ENCODE measurements at regions not wholly inside any gene's neighbourhood (a gene's known extent, or its start where the extent isn't known, plus 50 kb on each side); places are given as distances from the start of the nearest gene placed in this dataset.

DNA sequence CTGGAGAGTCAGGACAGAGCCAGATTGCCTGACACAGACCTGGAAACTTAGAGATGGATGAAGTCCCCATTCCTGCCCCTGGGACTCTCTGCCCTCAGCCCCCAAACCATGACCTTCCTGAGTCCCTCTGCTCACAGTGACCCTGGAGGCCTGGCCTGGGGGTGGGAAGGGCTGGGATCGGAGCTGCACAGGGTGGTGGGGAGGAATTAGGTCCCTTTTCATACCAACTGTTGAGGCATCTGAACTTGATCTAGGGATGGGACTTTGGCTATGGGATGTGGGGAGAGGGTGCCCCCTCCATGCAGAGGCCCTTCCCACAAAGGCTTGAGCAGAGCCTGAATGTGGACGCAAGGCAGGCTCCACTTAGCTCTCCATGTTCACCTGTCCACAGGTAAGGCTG, 144.1 kb downstream of the MRPL14 start:
- no peak for DNase-seq (ENCODE audit: low read depth in 2 of 2)

- DNase-seq (ENCODE audit: low read depth in 2 of 2): no peak
Observed at GRCh38 chr6:43982084-43982625, 145.1 kb downstream of the MRPL14 start.

DNA sequence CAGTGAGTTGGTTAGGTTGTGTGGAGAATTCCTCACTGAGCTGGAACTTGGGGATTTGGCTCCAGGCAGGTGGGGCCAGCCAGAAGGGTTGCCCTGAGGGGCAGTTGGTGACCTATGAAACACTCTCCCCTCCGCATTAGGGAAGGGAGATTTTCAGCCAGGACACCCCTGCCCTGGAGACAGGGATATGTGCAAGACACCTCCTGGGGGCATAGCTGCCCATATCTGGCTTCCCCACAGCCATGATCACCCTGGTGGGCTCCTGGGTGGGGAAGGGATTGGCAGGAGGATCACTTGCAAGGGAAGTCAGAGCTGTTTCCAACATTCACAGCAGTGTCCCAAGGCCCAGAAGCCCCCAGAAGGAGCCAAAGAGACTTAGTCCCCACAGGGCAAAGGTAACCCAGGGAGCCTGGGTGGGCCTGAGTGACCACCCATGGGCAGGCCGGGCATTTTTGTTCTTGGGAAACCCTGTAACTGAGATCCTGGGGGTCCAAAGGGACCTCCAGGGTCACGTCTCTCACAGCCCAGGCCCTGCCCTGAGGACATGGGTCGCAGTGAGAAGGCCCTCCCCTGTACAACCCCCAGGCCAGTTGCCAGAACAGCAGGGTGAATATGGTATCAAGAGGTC, 145.8 kb downstream of the MRPL14 start:
- no peak for DNase-seq (ENCODE audit: low read depth in 2 of 2)

DNA sequence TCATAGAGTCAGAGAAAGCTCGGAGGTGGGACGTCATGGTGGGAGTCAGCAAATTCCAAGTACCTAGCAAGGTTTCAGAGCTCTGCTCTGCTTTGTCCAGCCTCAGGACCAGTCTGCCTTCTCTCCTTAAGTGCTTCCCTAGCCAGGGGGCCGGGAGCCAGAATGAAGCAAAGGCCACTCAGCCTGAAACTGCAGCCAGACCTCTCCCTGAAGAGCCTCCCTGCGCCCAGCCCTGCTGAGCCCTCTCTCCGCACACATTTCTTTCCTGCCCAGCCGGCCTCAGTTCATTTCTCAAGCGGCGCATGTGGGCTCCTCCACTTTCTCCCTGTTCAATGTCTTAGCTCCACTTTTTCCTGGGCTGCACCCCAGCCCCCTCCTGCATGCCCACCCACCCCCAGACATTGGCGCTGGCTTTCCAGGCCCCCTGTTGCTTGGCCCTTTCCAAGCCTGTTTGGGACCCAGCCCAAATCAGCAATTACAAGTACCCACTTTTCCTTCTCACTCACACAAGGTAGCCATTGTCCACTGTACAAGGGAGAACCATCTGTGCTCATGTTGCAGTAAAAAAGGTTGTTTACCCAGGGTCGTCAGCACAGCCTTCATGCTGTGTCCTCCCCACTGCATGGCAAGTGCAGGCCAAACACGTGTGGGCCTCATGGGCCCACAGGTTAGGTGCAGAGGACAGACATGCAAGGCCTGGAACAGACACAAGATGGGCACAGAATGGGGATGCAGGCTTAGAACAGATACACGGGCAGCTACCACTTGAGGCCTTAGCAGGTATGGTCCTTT, 147.1 kb downstream of the MRPL14 start:
- DNase-seq (ENCODE audit: low read depth in 2 of 2): no peak

GRCh38 chr6:43979525-43979924, 147.7 kb downstream of the MRPL14 start:
- DNase-seq (ENCODE audit: low read depth in 2 of 2): no peak

DNA sequence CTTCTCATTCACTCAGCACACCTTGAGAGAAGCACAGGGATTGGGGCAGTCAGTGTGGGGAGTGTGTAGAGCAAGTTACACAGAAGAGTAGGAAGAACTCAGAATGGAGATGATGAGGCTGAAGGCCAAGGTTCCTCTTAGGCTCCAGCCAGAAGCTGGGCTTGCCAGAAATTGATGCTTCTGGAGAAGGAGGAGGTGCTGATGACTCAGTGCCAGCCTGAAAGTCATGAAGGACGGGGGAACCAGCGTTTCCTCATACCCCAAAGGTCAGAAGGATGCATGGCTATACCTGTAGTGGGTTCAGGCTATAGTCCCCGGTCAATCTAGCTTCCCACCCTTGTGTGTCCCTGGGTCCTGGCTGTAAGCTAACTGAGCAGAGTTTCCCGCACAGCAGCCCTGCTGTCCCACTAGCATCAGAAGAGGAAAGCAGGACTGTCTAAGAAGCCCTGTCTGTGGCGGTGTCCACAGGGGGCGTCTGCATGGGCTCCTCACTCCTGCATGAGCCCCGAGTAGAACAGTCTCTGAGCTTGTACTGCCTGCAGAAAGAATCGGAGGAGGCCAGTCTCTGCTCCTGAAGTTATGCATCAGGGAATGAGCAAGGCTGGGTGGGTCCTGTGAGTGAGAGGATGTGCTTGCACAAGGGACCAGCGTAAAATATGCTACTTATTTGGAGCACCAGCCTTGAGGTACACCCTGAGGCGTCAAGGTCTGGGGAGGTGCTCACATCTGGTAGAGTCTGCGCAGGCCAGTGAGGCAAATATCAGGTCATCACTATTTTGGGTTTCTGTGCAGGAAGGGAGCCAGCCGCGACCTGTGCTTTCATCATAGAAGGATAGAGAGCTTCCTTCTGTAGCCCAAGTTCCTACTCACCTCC, 148.5 kb downstream of the MRPL14 start:
- DNase-seq (ENCODE audit: low read depth in 2 of 2): no peak

- DNase-seq (ENCODE audit: low read depth in 2 of 2): no peak
Observed at GRCh38 chr6:43977404-43978111, 149.7 kb downstream of the MRPL14 start.

- DNase-seq (ENCODE audit: low read depth in 2 of 2): no peak
Observed at GRCh38 chr6:43976706-43977403, 150.4 kb downstream of the MRPL14 start.

- no peak for DNase-seq (ENCODE audit: low read depth in 2 of 2)
Observed at GRCh38 chr6:43974643-43975230, 152.5 kb downstream of the MRPL14 start.

DNA sequence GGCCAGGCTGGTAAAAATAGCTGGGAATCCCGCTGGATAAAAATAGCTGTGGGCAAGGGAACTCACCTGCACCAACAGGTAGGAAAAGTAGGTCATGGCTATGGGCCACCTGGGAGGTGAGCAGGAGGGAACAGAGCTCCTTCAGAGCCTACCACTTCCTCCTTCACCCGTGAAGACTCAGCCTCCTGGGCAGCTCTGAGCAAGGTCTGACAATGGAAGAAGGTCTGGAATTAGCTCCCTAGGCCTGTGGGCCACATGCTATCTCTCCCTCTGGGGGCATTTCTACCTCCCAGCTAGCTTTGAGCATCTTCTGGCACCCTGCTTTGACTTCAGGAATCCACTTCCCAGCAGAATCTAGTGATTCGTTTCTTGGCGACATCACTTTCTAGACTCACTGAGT, 153.9 kb downstream of the MRPL14 start:
- DNase-seq (ENCODE audit: low read depth in 2 of 2): no peak

- no peak for DNase-seq (ENCODE audit: low read depth in 2 of 2)
Observed at GRCh38 chr6:43972913-43973300, 154.3 kb downstream of the MRPL14 start.

DNA sequence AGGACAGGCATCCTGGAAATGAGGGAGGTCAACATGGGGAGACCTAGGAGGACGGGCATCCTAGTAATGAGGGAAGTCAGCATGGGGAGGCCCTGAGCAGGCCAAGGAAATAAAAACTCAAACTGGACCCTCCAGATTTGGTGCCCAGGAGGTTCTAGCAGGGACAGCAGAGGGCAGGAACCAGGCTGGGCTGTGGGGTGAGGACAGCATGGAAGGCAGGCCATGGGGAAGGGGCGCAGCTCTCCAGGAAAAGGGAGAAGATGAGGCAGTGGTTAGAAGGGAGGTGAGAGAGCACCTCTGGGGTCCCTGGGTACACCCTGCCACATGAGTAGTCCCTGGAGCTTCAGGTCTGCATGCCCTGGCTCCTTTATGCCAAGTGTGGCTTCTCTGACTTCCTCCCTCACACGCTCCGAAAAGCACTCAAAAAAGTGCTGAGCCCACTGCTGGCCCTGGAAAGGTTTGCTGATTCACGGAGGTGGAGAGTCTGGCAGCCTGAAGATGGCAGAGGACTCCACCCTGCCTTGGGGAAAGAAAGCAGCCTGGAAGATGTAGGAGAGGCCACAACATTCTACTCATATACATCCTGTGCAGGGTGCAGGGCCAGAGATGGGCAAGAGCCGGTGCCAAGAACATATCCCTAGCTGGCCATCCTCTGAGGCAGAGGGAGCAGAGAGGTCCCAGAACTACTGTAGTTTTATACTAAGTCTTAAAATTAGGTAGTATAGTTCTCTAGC, 154.9 kb downstream of the MRPL14 start:
- no peak for DNase-seq (ENCODE audit: low read depth in 2 of 2)

GRCh38 chr6:43971776-43972126, 155.5 kb downstream of the MRPL14 start:
- no peak for DNase-seq (ENCODE audit: low read depth in 2 of 2)

GRCh38 chr6:43970913-43971775, 156.1 kb downstream of the MRPL14 start:
- DNase-seq (ENCODE audit: low read depth in 2 of 2): no peak

DNA sequence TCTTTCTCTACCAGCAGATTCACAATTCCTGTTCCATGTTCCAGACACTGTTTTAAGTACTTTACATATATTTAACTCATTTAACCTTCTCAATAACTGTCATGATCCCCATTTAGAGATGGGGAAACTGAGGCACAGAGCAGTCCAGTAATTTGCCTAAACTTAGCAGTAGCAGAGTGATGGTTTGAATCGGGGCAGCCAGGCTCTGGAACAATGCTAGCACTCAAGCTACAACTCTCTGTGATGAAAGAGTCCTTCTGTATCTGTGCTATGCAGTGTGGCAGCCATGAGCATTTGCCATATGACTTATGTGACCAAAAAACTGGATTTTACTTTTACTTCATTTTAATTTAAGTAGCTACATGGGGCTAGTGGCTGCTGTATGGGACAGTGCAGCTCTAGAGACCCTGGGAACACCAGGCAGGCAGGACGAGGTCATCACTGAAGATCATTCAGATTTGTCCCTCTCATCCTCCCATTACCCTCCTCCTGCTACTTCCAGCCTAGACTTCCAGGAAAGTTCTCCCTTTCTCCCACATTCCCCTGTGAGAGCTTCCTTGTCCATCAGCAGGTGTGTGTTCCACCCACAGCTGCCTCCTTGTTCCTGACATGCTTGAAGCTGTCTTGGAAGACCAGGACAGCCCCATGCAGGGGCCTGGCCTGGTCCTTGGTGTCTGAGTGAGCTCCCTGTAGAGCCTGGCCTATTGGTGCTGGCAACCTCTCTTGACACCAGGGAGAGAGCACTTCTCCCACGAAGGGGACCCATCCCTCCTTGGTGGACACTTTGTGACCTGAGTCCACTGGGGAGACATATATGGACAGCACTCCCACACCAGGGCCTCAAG, 157.0 kb downstream of the MRPL14 start:
- DNase-seq (ENCODE audit: low read depth in 2 of 2): no peak

DNA sequence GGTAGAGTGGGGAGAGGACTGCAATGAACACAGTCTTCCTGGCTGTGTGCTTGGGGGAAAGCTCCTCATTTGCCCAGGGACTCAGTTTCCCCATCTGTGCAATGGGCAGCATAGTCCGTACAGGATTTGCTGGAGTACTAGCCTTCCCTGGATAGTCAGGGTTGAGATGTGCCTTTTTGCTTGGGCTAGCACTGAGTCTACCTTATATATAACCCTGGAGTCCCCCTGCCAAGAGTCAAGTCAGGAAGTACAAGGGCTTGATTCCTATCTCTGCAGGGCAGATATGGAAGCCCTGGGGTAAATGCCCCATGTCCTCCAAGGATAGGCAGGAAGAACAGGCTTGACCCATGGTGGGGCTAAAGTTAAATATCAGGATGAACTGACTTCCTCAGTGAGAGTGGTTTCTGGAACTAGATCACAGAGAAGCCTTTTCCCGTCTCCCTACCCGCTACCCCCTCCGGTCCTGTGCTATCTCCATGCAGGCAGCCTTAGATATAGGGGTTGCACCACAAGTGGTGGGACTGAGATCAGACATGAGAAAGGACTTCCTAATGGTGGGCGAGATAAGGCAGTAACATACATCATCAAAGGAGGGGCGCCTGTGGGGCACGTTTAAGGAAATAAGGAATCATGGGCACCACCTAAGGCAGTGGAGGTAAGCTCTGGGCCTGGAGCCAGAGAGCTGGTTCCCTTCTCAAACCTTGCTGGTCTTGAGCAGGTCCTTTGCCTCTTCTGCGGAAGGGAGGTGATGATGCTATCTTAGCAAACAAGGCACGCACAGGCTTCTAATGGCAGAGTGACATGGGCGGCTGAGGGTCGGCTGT, 157.9 kb downstream of the MRPL14 start:
- DNase-seq (ENCODE audit: low read depth in 2 of 2): no peak
